GM12878 (cell line): ENCODE measurements at regions not wholly inside any gene's neighbourhood (a gene's known extent, or its start where the extent isn't known, plus 50 kb on each side); places are given as distances from the start of the nearest gene placed in this dataset.

Source experiments
- ATF2 ChIP-seq: IDR thresholded peaks from 2 replicates; pipeline ENCODE4 v1.6.1; 2012; ENCODE audit warnings: low read length, inconsistent platforms
- CEBPB ChIP-seq, 2 experiments: fragments of 150-350 bp in 1 of 2; IDR thresholded peaks; 2 replicates each; pipeline ENCODE4 v1.6.1; 2012 to 2014; ENCODE audit warnings: low read depth in 2 of 2, low read length in 2 of 2, borderline replicate concordance in 1 of 2, inconsistent platforms in 1 of 2
- CTCF ChIP-seq, 3 experiments: IDR thresholded peaks in 2 of 3; conservative IDR thresholded peaks in 1 of 3; 2 replicates each; pipeline ENCODE4 v1.5.1; 2011; ENCODE audit warnings: low read depth in 3 of 3, low read length in 3 of 3, mild to moderate bottlenecking in 3 of 3, control low read depth in 2 of 3, moderate library complexity in 2 of 3, inconsistent platforms in 1 of 3, mixed read lengths in 1 of 3; ENCODE audit not compliant: control insufficient read depth in 2 of 3, insufficient read depth in 1 of 3; ENCODE audit errors: extremely low read depth in 1 of 3
- MEF2A ChIP-seq: IDR thresholded peaks from 2 replicates; pipeline ENCODE4 v1.6.1; 2011; ENCODE audit warnings: low read depth, mild to moderate bottlenecking, low read length, moderate library complexity; ENCODE audit not compliant: insufficient read depth
- PAX5 ChIP-seq: IDR thresholded peaks from 2 replicates; pipeline ENCODE4 v1.6.1; 2011; ENCODE audit warnings: low read depth, low read length, borderline replicate concordance
- POLR2A ChIP-seq: IDR thresholded peaks from 2 replicates; pipeline ENCODE4 v1.6.1; 2011; ENCODE audit warnings: low read depth, mild to moderate bottlenecking, low read length
- REST ChIP-seq: IDR thresholded peaks from 2 replicates; pipeline ENCODE4 v1.6.1; 2012; ENCODE audit warnings: mild to moderate bottlenecking, low read depth, low read length
- SIX5 ChIP-seq: IDR thresholded peaks from 2 replicates; pipeline ENCODE4 v1.6.1; 2011; ENCODE audit warnings: mild to moderate bottlenecking, low read depth, low read length, moderate library complexity; ENCODE audit not compliant: severe bottlenecking
- SMC3 ChIP-seq: IDR thresholded peaks from 2 replicates; pipeline ENCODE4 v1.6.1; 2011; ENCODE audit warnings: low read length, improper control_type of control experiment, borderline replicate concordance
- TBL1XR1 ChIP-seq: IDR thresholded peaks from 2 replicates; pipeline ENCODE4 v1.6.1; 2012; ENCODE audit warnings: low read depth, low read length, improper control_type of control experiment
- ZNF217 ChIP-seq: fragments of 450-650 bp; IDR thresholded peaks from 2 replicates; pipeline ENCODE4 v1.6.1; 2017; ENCODE audit warnings: antibody characterized with exemption, mild to moderate bottlenecking
- ZZZ3 ChIP-seq: IDR thresholded peaks from 2 replicates; pipeline ENCODE4 v1.6.1; 2011; ENCODE audit warnings: low read depth; ENCODE audit not compliant: control insufficient read depth, insufficient read length

GRCh38 chr1:157450106-157450505, 102.2 kb downstream of the FCRL5 start:
- TF ChIP-seq CTCF (IDR thresholded peaks at IDR 0.05 in 2 of 3, conservative IDR thresholded peaks at IDR 0.05 in 1 of 3; ENCODE audit: control insufficient read depth in 2 of 3, extremely low read depth in 1 of 3, insufficient read depth in 1 of 3, low read depth in 3 of 3, low read length in 3 of 3), result no peak
- TF ChIP-seq REST, result no peak
- TF ChIP-seq POLR2A, result no peak
- no peak for TF ChIP-seq SIX5
- TF ChIP-seq TBL1XR1, result no peak
- TF ChIP-seq ATF2, result no peak
- no peak for TF ChIP-seq PAX5
- TF ChIP-seq SMC3, result no peak
- no peak for TF ChIP-seq MEF2A
- TF ChIP-seq CEBPB (IDR thresholded peaks at IDR 0.05; ENCODE audit: borderline replicate concordance in 1 of 2, low read depth in 2 of 2, low read length in 2 of 2), result no peak
- TF ChIP-seq ZNF217, result no peak
- no peak for TF ChIP-seq ZZZ3
